HEK293 (cell line): ENCODE measurements at regions not wholly inside any gene's neighbourhood (a gene's known extent, or its start where the extent isn't known, plus 50 kb on each side); places are given as distances from the start of the nearest gene placed in this dataset.

Experiments used
- CTCF ChIP-seq: fragments of 450-650 bp; formaldehyde crosslinking; IDR thresholded peaks from 2 replicates; pipeline ENCODE4 v1.5.1; 2016; ENCODE audit warnings: missing biosample characterization, missing genetic modification characterization
- KLF1 ChIP-seq: fragments of 450-650 bp; formaldehyde crosslinking; IDR thresholded peaks from 2 replicates; pipeline ENCODE4 v1.5.1; 2016; ENCODE audit warnings: missing biosample characterization, missing genetic modification characterization
- WT1 ChIP-seq: fragments of 450-650 bp; formaldehyde crosslinking; IDR thresholded peaks from 2 replicates; pipeline ENCODE4 v1.5.1; 2016; ENCODE audit warnings: missing biosample characterization, missing genetic modification characterization
- ZBTB8A ChIP-seq: fragments of 450-650 bp; formaldehyde crosslinking; IDR thresholded peaks from 2 replicates; pipeline ENCODE4 v1.5.1; 2016; ENCODE audit warnings: missing biosample characterization, missing genetic modification characterization
- ZNF133 ChIP-seq: fragments of 450-650 bp; formaldehyde crosslinking; IDR thresholded peaks from 2 replicates; pipeline ENCODE4 v1.5.1; 2016; ENCODE audit warnings: missing biosample characterization, missing genetic modification characterization
- ZNF623 ChIP-seq: fragments of 450-650 bp; formaldehyde crosslinking; IDR thresholded peaks from 2 replicates; pipeline ENCODE4 v1.5.1; 2016; ENCODE audit warnings: missing biosample characterization, missing genetic modification characterization
- ZNF843 ChIP-seq: fragments of 450-650 bp; formaldehyde crosslinking; IDR thresholded peaks from 2 replicates; pipeline ENCODE4 v1.5.1; 2016; ENCODE audit warnings: missing biosample characterization, missing genetic modification characterization
- ZSCAN5A ChIP-seq: fragments of 450-650 bp; formaldehyde crosslinking; IDR thresholded peaks from 2 replicates; pipeline ENCODE4 v1.5.1; 2016; ENCODE audit warnings: missing biosample characterization, missing genetic modification characterization

DNA sequence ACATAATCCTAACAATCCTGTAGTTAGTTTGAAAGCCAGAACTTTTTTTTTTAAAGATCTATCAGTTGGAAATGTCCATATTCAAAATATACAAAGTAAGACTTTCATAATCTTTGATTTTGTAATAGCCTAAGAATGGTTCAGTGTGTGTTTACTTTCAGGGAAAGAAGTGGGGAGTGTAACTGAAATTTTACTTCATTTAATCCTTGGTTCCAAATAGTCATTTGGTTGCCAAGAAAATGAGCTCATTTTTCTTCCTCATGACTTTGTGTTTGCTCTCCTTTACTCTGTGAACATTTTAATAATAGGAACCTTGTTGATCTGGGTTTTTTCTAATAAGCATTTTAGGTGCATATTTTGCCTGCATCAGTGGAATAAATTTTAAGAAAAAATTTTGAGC, 278.8 kb downstream of the SLITRK6 start:
- TF ChIP-seq KLF1 (tag by site-specific recombination) (no peak), ZSCAN5A (tag by site-specific recombination) (no peak), WT1 (tag by site-specific recombination) (no peak), ZNF133 (no peak), ZNF843 (tag by site-specific recombination) (no peak), ZNF623 (no peak), CTCF (tag by site-specific recombination) (no peak), ZBTB8A (tag by site-specific recombination) (no peak)
